ENCODE measurements at regions not wholly inside any gene's neighbourhood (a gene's known extent, or its start where the extent isn't known, plus 50 kb on each side); places are given as distances from the start of the nearest gene placed in this dataset.

- TF ChIP-seq, protein P1, sequence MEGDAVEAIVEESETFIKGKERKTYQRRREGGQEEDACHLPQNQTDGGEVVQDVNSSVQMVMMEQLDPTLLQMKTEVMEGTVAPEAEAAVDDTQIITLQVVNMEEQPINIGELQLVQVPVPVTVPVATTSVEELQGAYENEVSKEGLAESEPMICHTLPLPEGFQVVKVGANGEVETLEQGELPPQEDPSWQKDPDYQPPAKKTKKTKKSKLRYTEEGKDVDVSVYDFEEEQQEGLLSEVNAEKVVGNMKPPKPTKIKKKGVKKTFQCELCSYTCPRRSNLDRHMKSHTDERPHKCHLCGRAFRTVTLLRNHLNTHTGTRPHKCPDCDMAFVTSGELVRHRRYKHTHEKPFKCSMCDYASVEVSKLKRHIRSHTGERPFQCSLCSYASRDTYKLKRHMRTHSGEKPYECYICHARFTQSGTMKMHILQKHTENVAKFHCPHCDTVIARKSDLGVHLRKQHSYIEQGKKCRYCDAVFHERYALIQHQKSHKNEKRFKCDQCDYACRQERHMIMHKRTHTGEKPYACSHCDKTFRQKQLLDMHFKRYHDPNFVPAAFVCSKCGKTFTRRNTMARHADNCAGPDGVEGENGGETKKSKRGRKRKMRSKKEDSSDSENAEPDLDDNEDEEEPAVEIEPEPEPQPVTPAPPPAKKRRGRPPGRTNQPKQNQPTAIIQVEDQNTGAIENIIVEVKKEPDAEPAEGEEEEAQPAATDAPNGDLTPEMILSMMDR (IDR thresholded peaks at IDR 0.05; ENCODE audit: low read length) = no peak
- TF ChIP-seq EZH2 (IDR thresholded peaks at IDR 0.05; ENCODE audit: borderline replicate concordance, low read length) = no peak
Observed at GRCh38 chr3:168157903-168158302, 62.2 kb upstream of the GOLIM4 start.
